H9 (cell line): ENCODE measurements at regions not wholly inside any gene's neighbourhood (a gene's known extent, or its start where the extent isn't known, plus 50 kb on each side); places are given as distances from the start of the nearest gene placed in this dataset.
"Not testable (repeated sequence)": the region's sequence is repeated elsewhere in the genome, so short reads cannot be mapped to it uniquely, and the experiment has no call there.

Experiments
- DNase-seq: peaks from one replicate; pipeline ENCODE4 v3.0.0-alpha.2; 2017
- H2AFZ ChIP-seq: one replicate; pipeline ENCODE4 v1.6.1; 2013; ENCODE audit warnings: mild to moderate bottlenecking, low read length, control low read depth, moderate library complexity
- H2AK5ac ChIP-seq: 2 replicates; pipeline ENCODE4 v1.6.1; 2013; ENCODE audit warnings: low read length, control low read depth, mixed read lengths; ENCODE audit not compliant: insufficient read length
- H2BK120ac ChIP-seq: one replicate; pipeline ENCODE4 v1.6.1; 2013; ENCODE audit warnings: low read depth, mild to moderate bottlenecking, low read length, control low read depth, inconsistent platforms; ENCODE audit not compliant: poor library complexity, severe bottlenecking
- H2BK12ac ChIP-seq: 2 replicates; pipeline ENCODE4 v1.6.1; 2013; ENCODE audit warnings: low read length, control low read depth, mixed read lengths, low read depth; ENCODE audit not compliant: insufficient read length
- H2BK15ac ChIP-seq: 2 replicates; pipeline ENCODE4 v1.6.1; 2013; ENCODE audit warnings: low read depth, low read length, control low read depth
- H2BK20ac ChIP-seq: one replicate; pipeline ENCODE4 v1.6.1; 2013; ENCODE audit warnings: low read depth, mild to moderate bottlenecking, low read length, control low read depth, inconsistent platforms; ENCODE audit not compliant: poor library complexity, severe bottlenecking
- H2BK5ac ChIP-seq: 2 replicates; pipeline ENCODE4 v1.6.1; 2013; ENCODE audit warnings: low read length, control low read depth, mixed read lengths; ENCODE audit not compliant: insufficient read length
- H3K14ac ChIP-seq: 2 replicates; pipeline ENCODE4 v1.6.1; 2013; ENCODE audit warnings: low read length, control low read depth; ENCODE audit not compliant: insufficient read depth
- H3K18ac ChIP-seq: 2 replicates; pipeline ENCODE4 v1.6.1; 2013; ENCODE audit warnings: low read depth, mild to moderate bottlenecking, mixed read lengths, low read length, control low read depth; ENCODE audit not compliant: insufficient read length
- H3K23ac ChIP-seq: 2 replicates; pipeline ENCODE4 v1.6.1; 2013; ENCODE audit warnings: low read length, control low read depth, mixed read lengths, low read depth; ENCODE audit not compliant: insufficient read length
- H3K23me2 ChIP-seq: 2 replicates; pipeline ENCODE4 v1.6.1; 2013; ENCODE audit warnings: low read depth, mild to moderate bottlenecking, mixed read lengths, low read length, control low read depth; ENCODE audit not compliant: insufficient read length, poor library complexity, severe bottlenecking
- H3K27ac ChIP-seq: 2 replicates; pipeline ENCODE4 v1.5.1; 2013; ENCODE audit warnings: low read length, control low read depth, mixed read lengths, low read depth; ENCODE audit not compliant: insufficient read length
- H3K27me3 ChIP-seq: 2 replicates; pipeline ENCODE4 v1.6.1; 2013; ENCODE audit warnings: low read length, control low read depth, inconsistent platforms; ENCODE audit not compliant: insufficient read depth
- H3K4ac ChIP-seq: 2 replicates; pipeline ENCODE4 v1.6.1; 2013; ENCODE audit warnings: low read depth, mild to moderate bottlenecking, control low read depth, inconsistent platforms, low read length, moderate library complexity
- H3K4me1 ChIP-seq: 2 replicates; pipeline ENCODE4 v1.6.1; 2013; ENCODE audit warnings: low read length, control low read depth, inconsistent platforms; ENCODE audit not compliant: insufficient read depth
- H3K4me2 ChIP-seq: 2 replicates; pipeline ENCODE4 v1.6.1; 2013; ENCODE audit warnings: low read length, control low read depth, mixed read lengths; ENCODE audit not compliant: insufficient read length, insufficient read depth
- H3K56ac ChIP-seq: 2 replicates; pipeline ENCODE4 v1.6.1; 2013; ENCODE audit warnings: low read depth, mild to moderate bottlenecking, mixed read lengths, low read length, control low read depth; ENCODE audit not compliant: insufficient read length
- H3K79me1 ChIP-seq: 2 replicates; pipeline ENCODE4 v1.6.1; 2013; ENCODE audit warnings: low read depth, mild to moderate bottlenecking, moderate library complexity, low read length, control low read depth, inconsistent platforms; ENCODE audit not compliant: insufficient read depth, poor library complexity, severe bottlenecking
- H3K79me2 ChIP-seq: 2 replicates; pipeline ENCODE4 v1.6.1; 2013; ENCODE audit warnings: low read length, control low read depth, inconsistent platforms; ENCODE audit not compliant: insufficient read depth
- H3K9ac ChIP-seq: 2 replicates; pipeline ENCODE4 v1.6.1; 2013; ENCODE audit warnings: low read length, control low read depth, mixed read lengths; ENCODE audit not compliant: insufficient read length; ENCODE audit errors: extremely low read depth
- H3K9me3 ChIP-seq: one replicate; pipeline ENCODE4 v1.6.1; 2013; ENCODE audit warnings: low read depth, low read length, inconsistent platforms; ENCODE audit not compliant: control insufficient read depth
- H3T11ph ChIP-seq: one replicate; pipeline ENCODE4 v1.6.1; 2013; ENCODE audit warnings: mild to moderate bottlenecking, low read length, control low read depth, inconsistent platforms
- H4K20me1 ChIP-seq: one replicate; pipeline ENCODE4 v1.6.1; 2013; ENCODE audit not compliant: control insufficient read depth, insufficient read length, insufficient read depth
- H4K5ac ChIP-seq: 2 replicates; pipeline ENCODE4 v1.6.1; 2013; ENCODE audit warnings: low read depth, mild to moderate bottlenecking, mixed read lengths, low read length, control low read depth; ENCODE audit not compliant: insufficient read length
- H4K8ac ChIP-seq: replicated peaks from 2 replicates; pipeline ENCODE4 v1.6.1; 2013; ENCODE audit warnings: low read length, control low read depth, mixed read lengths, low read depth; ENCODE audit not compliant: insufficient read length
- H4K91ac ChIP-seq: 2 replicates; pipeline ENCODE4 v1.6.1; 2013; ENCODE audit warnings: low read depth, mild to moderate bottlenecking, moderate library complexity, mixed read lengths, low read length, control low read depth; ENCODE audit not compliant: insufficient read length
- H3K27ac Mint-ChIP-seq, 3 experiments: 2 replicates in 2 of 3; 3 replicates in 1 of 3; pipeline ENCODE4 v1.8.0; 2020 to 2021; ENCODE audit warnings: mixed read lengths in 3 of 3, mild to moderate bottlenecking in 1 of 3, moderate library complexity in 1 of 3
- H3K27me3 Mint-ChIP-seq: 2 replicates; pipeline ENCODE4 v1.8.0; 2021; ENCODE audit warnings: low read depth, mild to moderate bottlenecking, moderate library complexity, mixed read lengths
- H3K36me3 Mint-ChIP-seq, 3 experiments: 2 replicates in 2 of 3; 3 replicates in 1 of 3; pipeline ENCODE4 v1.8.0; 2020 to 2021; ENCODE audit warnings: low read depth in 3 of 3, mixed read lengths in 3 of 3; ENCODE audit not compliant: insufficient read depth in 1 of 3
- H3K4me1 Mint-ChIP-seq, 2 experiments: 2 replicates each; pipeline ENCODE4 v1.8.0; 2020; ENCODE audit warnings: mixed read lengths in 2 of 2
- H3K4me3 Mint-ChIP-seq, 2 experiments: 2 replicates in 1 of 2; 3 replicates in 1 of 2; pipeline ENCODE4 v1.8.0; 2020 to 2021; ENCODE audit warnings: mild to moderate bottlenecking in 2 of 2, mixed read lengths in 2 of 2, moderate library complexity in 1 of 2
- H3K9me3 Mint-ChIP-seq, 2 experiments: 2 replicates in 1 of 2; 3 replicates in 1 of 2; pipeline ENCODE4 v1.8.0; 2020; ENCODE audit warnings: mild to moderate bottlenecking in 2 of 2, mixed read lengths in 2 of 2, moderate library complexity in 1 of 2
- WGBS: extraction: QIAGEN DNeasy Blood & Tissue Kit; methylation state at CpG from one replicate; pipeline ENCODE4 v1.1.7; 2013; ENCODE audit warnings: missing lambda C conversion rate, low lambda C conversion rate, mixed read lengths; ENCODE audit not compliant: insufficient read length; ENCODE audit errors: extremely low coverage; 5-methylcytosine and 5-hydroxymethylcytosine counted together
- TF ChIP-seq, protein P1 (sequence below): fragments of 200-600 bp; sonication (generic); conservative IDR thresholded peaks from 3 replicates; pipeline ENCODE4 v1.8.0; 2021; ENCODE audit warnings: antibody characterized with exemption, mild to moderate bottlenecking

DNA sequence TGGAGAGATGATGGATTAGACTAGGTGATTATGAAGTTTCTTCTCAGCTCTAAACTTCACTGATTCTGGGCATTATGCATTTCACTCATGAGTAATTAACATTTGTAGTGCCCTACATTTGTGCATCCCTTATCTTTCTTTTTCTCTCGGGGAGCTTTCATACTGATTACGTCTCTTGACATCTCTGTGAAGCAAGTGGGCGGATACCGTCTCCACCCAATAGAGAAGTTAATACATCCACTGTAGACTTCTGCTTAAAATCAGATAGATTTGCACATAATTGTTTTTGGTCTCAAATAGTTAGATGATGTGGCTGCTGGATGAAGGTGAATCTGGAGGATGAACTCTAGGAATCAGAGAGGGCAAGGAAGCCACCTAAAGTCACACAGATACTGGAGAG, 653.6 kb upstream of the EEF2KMT start:
- H3K9ac ChIP-seq: no peak overlapping the region
- H3K27me3 Mint-ChIP-seq: peaks cover 5% of the 10 kb centered on the region; the same call in 1 of the 2 replicates
- no peak overlapping the region for H4K91ac ChIP-seq
- no peak overlapping the region for H3K56ac ChIP-seq
- no peak overlapping the region for H2AK5ac ChIP-seq
- H2BK20ac ChIP-seq: no peak overlapping the region
- no peak overlapping the region for H3K27ac ChIP-seq
- H3K23ac ChIP-seq: no peak overlapping the region
- H2BK5ac ChIP-seq: no peak overlapping the region
- no peaks in the 10 kb centered on the region for H3K9me3 ChIP-seq
- no peak overlapping the region for H3K18ac ChIP-seq
- no peaks in the 10 kb centered on the region for H3K79me2 ChIP-seq
- no peak overlapping the region for H2BK120ac ChIP-seq
- H3K23me2 ChIP-seq: no peaks in the 10 kb centered on the region
- no CpG with 5 or more reads among the region's 4 CpGs for WGBS
- no peak overlapping the region for H2BK15ac ChIP-seq
- no peak overlapping the region for H3K14ac ChIP-seq
- H4K8ac ChIP-seq: no peak overlapping the region
- no peak overlapping the region for H4K5ac ChIP-seq
- H3K27me3 ChIP-seq: no peaks in the 10 kb centered on the region
- no peak for DNase-seq
- no peak overlapping the region for H2AFZ ChIP-seq
- no peak overlapping the region for H2BK12ac ChIP-seq
- no peak overlapping the region for H3K4ac ChIP-seq
- peaks cover 11% of the 10 kb centered on the region for H3K4me1 ChIP-seq
- no peaks in the 10 kb centered on the region for H4K20me1 ChIP-seq
- H3K27ac Mint-ChIP-seq: no peak overlapping the region
- no peak overlapping the region for H3K4me2 ChIP-seq
- H3K79me1 ChIP-seq: no peaks in the 10 kb centered on the region
- peaks cover 6 to 14% of the 10 kb centered on the region in 2 experiments; a peak in 4 of 5 replicates for H3K9me3 Mint-ChIP-seq
- H3T11ph ChIP-seq: no peak overlapping the region
- H3K4me3 Mint-ChIP-seq: no peak overlapping the region
- peaks cover 59 to 60% of the 10 kb centered on the region in 2 experiments for H3K4me1 Mint-ChIP-seq
- peaks cover 0 to 5% (median 3%) of the 10 kb centered on the region in 3 experiments; a peak in 5 of 7 replicates for H3K36me3 Mint-ChIP-seq
- TF ChIP-seq, protein P1, sequence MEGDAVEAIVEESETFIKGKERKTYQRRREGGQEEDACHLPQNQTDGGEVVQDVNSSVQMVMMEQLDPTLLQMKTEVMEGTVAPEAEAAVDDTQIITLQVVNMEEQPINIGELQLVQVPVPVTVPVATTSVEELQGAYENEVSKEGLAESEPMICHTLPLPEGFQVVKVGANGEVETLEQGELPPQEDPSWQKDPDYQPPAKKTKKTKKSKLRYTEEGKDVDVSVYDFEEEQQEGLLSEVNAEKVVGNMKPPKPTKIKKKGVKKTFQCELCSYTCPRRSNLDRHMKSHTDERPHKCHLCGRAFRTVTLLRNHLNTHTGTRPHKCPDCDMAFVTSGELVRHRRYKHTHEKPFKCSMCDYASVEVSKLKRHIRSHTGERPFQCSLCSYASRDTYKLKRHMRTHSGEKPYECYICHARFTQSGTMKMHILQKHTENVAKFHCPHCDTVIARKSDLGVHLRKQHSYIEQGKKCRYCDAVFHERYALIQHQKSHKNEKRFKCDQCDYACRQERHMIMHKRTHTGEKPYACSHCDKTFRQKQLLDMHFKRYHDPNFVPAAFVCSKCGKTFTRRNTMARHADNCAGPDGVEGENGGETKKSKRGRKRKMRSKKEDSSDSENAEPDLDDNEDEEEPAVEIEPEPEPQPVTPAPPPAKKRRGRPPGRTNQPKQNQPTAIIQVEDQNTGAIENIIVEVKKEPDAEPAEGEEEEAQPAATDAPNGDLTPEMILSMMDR: no peak

- H4K5ac ChIP-seq, DNase-seq, H3K4me2 ChIP-seq, H3K18ac ChIP-seq, H3K79me1 ChIP-seq, H3K9ac ChIP-seq, H3K27me3 ChIP-seq, H4K91ac ChIP-seq, H2BK120ac ChIP-seq, H3K79me2 ChIP-seq, H2BK5ac ChIP-seq, H2BK15ac ChIP-seq, H4K20me1 ChIP-seq, H3K9me3 ChIP-seq, H3K56ac ChIP-seq, H3K27me3 Mint-ChIP-seq, H3T11ph ChIP-seq, H4K8ac ChIP-seq, H3K4ac ChIP-seq, H3K23me2 ChIP-seq, H3K27ac ChIP-seq, H2AFZ ChIP-seq, H2AK5ac ChIP-seq, H2BK12ac ChIP-seq, H3K36me3 Mint-ChIP-seq, H2BK20ac ChIP-seq, H3K23ac ChIP-seq: not testable (repeated sequence)
- H3K4me1 ChIP-seq: peaks cover 10% of the 10 kb centered on the region
- Mint-ChIP-seq H3K9me3 (peaks cover 6 to 14% of the 10 kb centered on the region in 2 experiments; a peak in 4 of 5 replicates), H3K4me1 (peaks cover 55 to 57% of the 10 kb centered on the region in 2 experiments), H3K27ac (0 out of 7 replicates have a peak overlapping the region, but pooled peaks of 1 of the 3 experiments have one; percentile 48), H3K4me3 (peak overlapping the region in 1 of 2 experiments; percentile 35; a peak in 3 of 5 replicates)
- H3K14ac ChIP-seq: peak overlapping the region; percentile 11; the same call in 1 of the 2 replicates
- WGBS: no CpG with 5 or more reads among the region's 11 CpGs
Observed at GRCh38 chr16:5750439-5750838, 652.8 kb upstream of the EEF2KMT start.
